GM21423 (cell line): ENCODE measurements at regions not wholly inside any gene's neighbourhood (a gene's known extent, or its start where the extent isn't known, plus 50 kb on each side); places are given as distances from the start of the nearest gene placed in this dataset.

Experiments
- ATAC-seq: cut with Tn5 transposase; IDR thresholded peaks from one replicate; pipeline ENCODE4 v1.9.1; 2021; ENCODE audit warnings: mild to moderate bottlenecking, moderate library complexity; ENCODE audit not compliant: unreplicated experiment

- no peak for ATAC-seq
Measured at GRCh38 chr1:214977700-214978374, 104.7 kb upstream of the KCNK2 start.

DNA sequence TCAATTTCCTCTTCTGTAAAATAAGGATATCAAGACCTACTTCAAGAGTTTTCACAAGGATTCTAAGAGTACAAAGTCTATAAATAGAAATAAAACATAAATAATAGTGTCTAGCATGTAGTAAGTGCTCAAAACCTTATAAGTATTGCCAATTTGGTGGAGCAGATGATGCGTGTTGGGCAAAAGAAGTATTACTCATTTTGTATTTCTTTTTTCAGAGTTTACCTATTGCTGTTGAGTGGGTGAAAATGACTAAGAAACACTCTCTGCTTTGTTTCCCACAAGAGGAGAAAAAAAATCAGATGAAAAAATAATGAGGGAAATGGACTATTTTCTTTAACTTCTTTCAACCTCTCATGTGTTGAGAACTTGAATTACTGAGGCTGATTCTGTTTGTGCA is 103.3 kb upstream of the KCNK2 start:
- ATAC-seq, result no peak

DNA sequence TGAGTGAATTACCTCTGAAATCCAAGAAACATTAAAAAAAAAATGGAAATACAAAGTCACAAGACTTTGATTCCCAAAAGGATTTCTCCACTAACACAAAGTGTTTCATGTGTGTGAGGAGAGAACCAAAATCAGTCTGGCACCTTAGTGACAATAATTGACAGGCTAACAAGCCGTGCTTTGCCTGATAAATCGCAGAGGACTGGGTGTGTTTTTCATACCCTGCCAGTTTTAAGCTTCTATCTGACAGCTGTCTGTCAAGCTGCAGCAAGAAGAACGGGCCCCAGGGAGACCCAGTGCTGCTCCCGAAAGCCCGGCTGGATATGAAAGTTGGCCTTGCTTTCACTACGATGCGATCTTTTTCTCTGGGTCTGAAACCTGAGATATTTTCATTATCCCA is 101.6 kb upstream of the KCNK2 start:
- ATAC-seq, result no peak

- ATAC-seq, result no peak
Measured at GRCh38 chr1:214983126-214983869, 99.2 kb upstream of the KCNK2 start.

DNA sequence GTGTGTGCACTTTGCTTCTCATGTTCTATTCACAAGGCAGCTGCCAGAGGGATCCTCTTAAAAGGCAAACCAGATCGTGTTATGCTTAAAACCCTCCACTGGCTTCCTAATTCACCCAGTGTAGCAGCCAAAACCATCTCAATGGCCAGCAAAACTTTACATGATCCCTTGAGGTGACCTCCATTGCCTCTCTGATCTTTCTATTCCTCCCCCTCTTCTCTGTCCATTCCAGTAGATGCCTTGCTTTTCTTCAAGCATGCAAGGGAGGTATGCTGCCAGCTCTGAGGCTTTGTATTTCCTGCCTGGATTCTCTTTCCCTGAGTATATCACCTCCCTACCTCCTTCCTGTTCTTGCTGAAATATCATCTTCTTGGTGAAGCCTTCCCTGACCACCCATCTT is 93.2 kb upstream of the KCNK2 start:
- no peak for ATAC-seq

DNA sequence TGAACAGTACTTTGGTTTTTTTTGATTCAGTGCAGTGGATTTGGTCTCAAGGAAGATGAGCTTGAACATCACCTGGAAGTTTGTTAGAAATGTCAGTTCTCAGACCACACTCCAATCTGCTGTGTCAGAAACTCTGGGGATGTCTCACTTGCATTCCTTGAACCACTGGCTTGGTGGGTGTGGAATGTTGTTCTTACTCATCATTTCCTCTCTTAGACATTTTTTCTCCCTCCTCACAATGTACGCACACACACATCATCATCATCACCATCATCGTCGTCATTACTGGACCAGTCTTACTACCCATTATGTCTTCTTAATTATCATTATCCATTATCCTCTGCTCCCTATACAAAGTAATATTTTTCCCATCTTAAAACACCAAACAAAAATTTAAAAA is 91.9 kb upstream of the KCNK2 start:
- ATAC-seq, result no peak

- ATAC-seq, result no peak
Measured at GRCh38 chr1:214991691-214992315, 90.7 kb upstream of the KCNK2 start.

GRCh38 chr1:214993419-214993818 is 89.1 kb upstream of the KCNK2 start:
- no peak for ATAC-seq

DNA sequence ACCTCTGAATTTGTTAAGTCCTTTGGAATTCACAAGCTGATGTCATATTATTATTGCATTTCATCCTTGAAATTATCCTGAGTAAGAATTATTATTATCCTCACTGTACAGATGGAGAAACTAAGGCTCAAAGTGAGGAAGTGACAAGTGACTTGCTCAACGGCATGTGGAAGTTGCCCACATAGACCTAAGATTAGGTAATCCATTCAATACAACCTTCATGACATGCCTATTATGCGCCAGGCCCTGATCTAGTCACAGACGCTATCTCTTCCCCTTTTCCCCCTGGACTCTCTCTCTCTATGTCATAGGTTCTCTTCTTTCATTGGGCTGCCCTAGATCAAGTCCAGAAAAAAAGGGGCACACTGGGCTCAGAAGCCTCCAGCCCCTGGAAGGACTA is 84.9 kb upstream of the KCNK2 start:
- no peak for ATAC-seq

- peak; percentile 81 for ATAC-seq
Measured at GRCh38 chr1:215001419-215002021, 81.0 kb upstream of the KCNK2 start.

DNA sequence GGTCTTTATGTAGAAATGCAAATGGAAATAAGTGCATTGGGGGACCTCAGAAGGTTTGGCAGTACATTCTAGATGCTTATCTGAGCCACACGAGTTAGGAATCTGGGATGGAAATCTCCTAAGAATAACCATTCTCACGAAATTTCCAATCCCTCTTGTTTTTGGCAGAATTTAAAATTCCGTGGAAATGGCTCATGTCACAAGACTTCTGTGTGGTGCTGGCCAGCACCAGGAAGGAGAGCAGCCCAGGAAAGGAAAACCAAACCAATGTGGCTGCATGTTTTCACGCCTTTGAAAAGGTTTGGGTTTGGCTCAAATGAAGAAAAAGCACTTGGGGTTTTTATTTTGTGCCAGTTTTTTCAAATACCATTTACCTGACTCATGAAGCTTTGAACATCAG is 80.1 kb upstream of the KCNK2 start:
- no peak for ATAC-seq

GRCh38 chr1:215003686-215004085 is 78.9 kb upstream of the KCNK2 start:
- ATAC-seq, result no peak

- no peak for ATAC-seq
Measured at GRCh38 chr1:215004121-215004827, 78.3 kb upstream of the KCNK2 start.

GRCh38 chr1:215005078-215005477 is 77.5 kb upstream of the KCNK2 start:
- no peak for ATAC-seq

- ATAC-seq, result no peak
Measured at GRCh38 chr1:215005656-215006345, 76.7 kb upstream of the KCNK2 start.

- ATAC-seq, result no peak
Measured at GRCh38 chr1:215007880-215008279, 74.7 kb upstream of the KCNK2 start.

DNA sequence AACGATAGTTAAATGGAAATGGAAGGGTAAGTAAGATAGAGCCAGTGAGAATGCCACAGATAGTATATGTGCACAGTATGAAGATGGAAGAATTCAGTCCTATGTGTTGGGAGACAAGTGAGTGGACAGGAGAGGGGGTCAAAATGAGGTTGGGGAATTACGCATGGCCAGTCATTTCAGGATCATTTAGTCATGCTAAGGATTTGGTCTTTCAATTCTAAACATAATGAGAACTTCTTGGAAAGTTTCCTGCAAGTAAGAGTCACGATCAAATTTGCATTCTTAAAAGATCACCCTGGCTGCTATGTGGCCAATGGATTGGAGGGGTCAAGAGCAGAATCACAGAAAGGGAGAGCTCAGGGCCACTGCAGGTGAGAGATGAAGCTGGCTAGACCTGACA is 64.0 kb upstream of the KCNK2 start:
- no peak for ATAC-seq

DNA sequence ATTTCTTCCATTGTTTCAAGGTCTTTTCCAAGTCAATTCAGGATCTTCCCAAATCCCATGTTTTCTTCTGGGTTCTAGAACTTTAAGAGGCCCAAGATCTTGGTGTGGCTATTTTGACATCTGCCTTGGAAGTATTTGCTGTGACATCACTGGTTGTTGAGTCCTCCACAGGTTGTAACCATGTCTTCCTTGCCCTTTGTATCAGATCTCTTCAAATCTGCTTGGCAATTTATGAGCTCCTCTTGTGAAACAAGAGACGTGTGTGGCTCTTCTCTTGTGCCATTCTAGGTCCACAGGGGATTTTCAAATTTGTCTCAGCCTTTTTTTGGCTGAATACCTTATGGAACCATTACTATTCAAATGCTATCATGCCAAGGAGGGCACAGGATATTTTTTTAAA is 60.3 kb upstream of the KCNK2 start:
- ATAC-seq, result no peak

- no peak for ATAC-seq
Measured at GRCh38 chr1:215022741-215023141, 59.8 kb upstream of the KCNK2 start.

DNA sequence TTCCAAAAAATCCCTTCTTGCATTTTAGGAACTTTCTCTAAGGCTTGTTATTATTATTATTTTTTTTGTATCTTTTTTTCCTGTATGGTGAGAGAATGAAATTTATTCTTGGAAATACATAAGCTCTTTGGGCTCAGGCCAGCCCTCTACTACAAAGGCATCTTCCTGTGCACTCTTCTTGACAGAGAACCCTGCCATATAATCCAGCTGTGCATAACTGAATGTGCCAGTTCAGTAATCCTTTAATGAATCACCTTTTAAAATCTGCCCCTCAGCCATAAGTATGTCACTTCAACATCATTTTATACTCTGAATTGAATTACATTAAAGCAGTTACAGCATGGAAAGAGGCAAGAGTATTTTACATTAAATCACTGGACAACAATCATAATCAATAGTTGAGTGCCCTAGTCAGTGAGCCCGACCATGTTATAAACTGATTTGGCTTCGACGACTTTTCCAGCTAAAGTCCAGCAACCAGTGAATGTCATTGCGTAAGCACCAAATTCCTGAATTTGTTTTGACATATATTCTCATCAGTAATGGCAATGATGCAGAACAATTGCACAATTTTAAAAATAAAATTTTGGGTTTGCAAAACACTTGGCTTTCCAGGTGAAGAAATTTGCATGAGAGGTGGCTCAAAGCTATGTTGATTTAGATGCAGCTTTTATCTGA is 59.2 kb upstream of the KCNK2 start:
- no peak for ATAC-seq
